B cell (primary cell): ENCODE measurements at regions not wholly inside any gene's neighbourhood (a gene's known extent, or its start where the extent isn't known, plus 50 kb on each side); places are given as distances from the start of the nearest gene placed in this dataset.

Source experiments
- ATAC-seq: fragments of 200-7000 bp; cut with Tn5 transposase; one replicate; pipeline ENCODE4 v1.10.0; 2021; ENCODE audit warnings: low read depth, mild to moderate bottlenecking, moderate number of reproducible peaks, moderate library complexity
- CTCF ChIA-PET: fragments of 350-600 bp; sonication (Branson Sonifier 250); formaldehyde crosslinking; loops from one replicate; lab custom pipeline; 2021; ENCODE audit warnings: antibody characterized with exemption, inconsistent platforms; lab: Charles Lee
- POLR2A ChIA-PET: fragments of 350-600 bp; sonication (Branson Sonifier 250); formaldehyde crosslinking; loops from one replicate; lab custom pipeline; 2021; ENCODE audit warnings: antibody characterized with exemption; lab: Charles Lee
- DNase-seq: peaks from one replicate; pipeline ENCODE4 v3.0.0; 2013
- H2AFZ ChIP-seq: 2 replicates; pipeline ENCODE4 v1.6.1; 2012; ENCODE audit warnings: mild to moderate bottlenecking, low read depth, low read length; ENCODE audit not compliant: insufficient read depth, poor library complexity, severe bottlenecking
- H3K27ac ChIP-seq, 2 donors: 1 replicate in 1 of 2; 2 replicates in 1 of 2; pipeline ENCODE4 v1.5.1; 2012 to 2013; ENCODE audit warnings: low read length in 2 of 2, mild to moderate bottlenecking in 2 of 2, moderate library complexity in 1 of 2
- H3K27me3 ChIP-seq, 4 experiments: fragments of 200-600 bp in 1 of 4; sonication (generic) in 1 of 4; replicated peaks in 1 of 4; 1 replicate in 2 of 4; 2 replicates in 2 of 4; pipeline versions ENCODE4 v1.6.1 to v1.7.0; 2013 to 2016; ENCODE audit warnings: low read length in 3 of 4, mild to moderate bottlenecking in 2 of 4, mixed read lengths in 1 of 4, moderate library complexity in 1 of 4; ENCODE audit not compliant: insufficient read depth in 4 of 4, control insufficient read depth in 3 of 4; ENCODE audit errors: control extremely low read depth in 1 of 4
- H3K36me3 ChIP-seq, 2 experiments: replicated peaks in 1 of 2; 1 replicate in 1 of 2; 2 replicates in 1 of 2; pipeline versions ENCODE4 v1.6.1 to v1.7.1; 2013; ENCODE audit warnings: low read length in 1 of 2; ENCODE audit not compliant: insufficient read depth in 2 of 2, control insufficient read depth in 1 of 2; ENCODE audit errors: control extremely low read depth in 1 of 2, extremely low read depth in 1 of 2
- H3K4me1 ChIP-seq, 2 donors: fragments of 200-600 bp in 1 of 2; sonication (generic) in 1 of 2; 1 replicate in 1 of 2; 2 replicates in 1 of 2; pipeline versions ENCODE4 v1.5.1 to v1.6.1; 2013 to 2017; ENCODE audit warnings: low read length in 2 of 2; ENCODE audit not compliant: control insufficient read depth in 2 of 2, insufficient read depth in 2 of 2
- H3K4me2 ChIP-seq: replicated peaks from 2 replicates; pipeline ENCODE3; 2012; ENCODE audit warnings: mild to moderate bottlenecking, low read depth, low read length; ENCODE audit not compliant: poor library complexity, severe bottlenecking
- H3K4me3 ChIP-seq, 5 experiments: fragments of 200-600 bp in 1 of 5; sonication (generic) in 1 of 5; 1 replicate in 3 of 5; 2 replicates in 2 of 5; pipeline versions ENCODE4 v1.5.1 to v1.7.0; 2011 to 2016; ENCODE audit warnings: low read length in 4 of 5, mild to moderate bottlenecking in 4 of 5, low read depth in 2 of 5, control low read depth in 1 of 5, moderate library complexity in 1 of 5; ENCODE audit not compliant: insufficient read depth in 1 of 5; ENCODE audit errors: control extremely low read depth in 1 of 5, extremely low read depth in 1 of 5
- H3K79me2 ChIP-seq: fragments of 200-600 bp; sonication (generic); one replicate; pipeline ENCODE4 v1.6.0; 2016; ENCODE audit warnings: low read length; ENCODE audit not compliant: control insufficient read depth, insufficient read depth
- H3K9ac ChIP-seq: fragments of 200-600 bp; sonication (generic); 2 replicates; pipeline ENCODE4 v1.6.1; 2017; ENCODE audit warnings: mild to moderate bottlenecking, low read length, moderate library complexity
- H3K9me3 ChIP-seq, 3 donors: one replicate each; pipeline versions ENCODE4 v1.6.1 to v1.7.1; 2013; ENCODE audit warnings: low read length in 2 of 3; ENCODE audit not compliant: control insufficient read depth in 2 of 3, insufficient read depth in 1 of 3; ENCODE audit errors: control extremely low read depth in 1 of 3
- H4K20me1 ChIP-seq: 2 replicates; pipeline ENCODE4 v1.6.0; 2012; ENCODE audit warnings: mild to moderate bottlenecking, low read length; ENCODE audit not compliant: insufficient read depth, control insufficient read depth, poor library complexity, severe bottlenecking
- H3K27ac Mint-ChIP-seq: one replicate; pipeline ENCODE4 v1.8.0; 2021; ENCODE audit warnings: mixed read lengths
- H3K27me3 Mint-ChIP-seq: one replicate; pipeline ENCODE4 v1.8.0; 2021; ENCODE audit warnings: mixed read lengths
- H3K4me1 Mint-ChIP-seq: one replicate; pipeline ENCODE4 v1.8.0; 2021; ENCODE audit warnings: mixed read lengths
- H3K4me3 Mint-ChIP-seq: one replicate; pipeline ENCODE4 v1.8.0; 2021; ENCODE audit warnings: mixed read lengths
- H3K9me3 Mint-ChIP-seq: one replicate; pipeline ENCODE4 v1.8.0; 2022; ENCODE audit warnings: mixed read lengths; ENCODE audit not compliant: insufficient read depth
- EZH2 ChIP-seq: IDR thresholded peaks from 2 replicates; pipeline ENCODE4 v1.6.1; 2012; ENCODE audit warnings: borderline replicate concordance, low read depth, mild to moderate bottlenecking, moderate library complexity, low read length; ENCODE audit not compliant: insufficient read depth, poor library complexity, severe bottlenecking
- WGBS: methylation state at CpG from one replicate; pipeline ENCODE4 v1.1.5; 2013; ENCODE audit warnings: missing lambda C conversion rate; ENCODE audit not compliant: insufficient coverage; 5-methylcytosine and 5-hydroxymethylcytosine counted together
- intact Hi-C: fragments of 100-400 bp; cut with micrococcal nuclease; formaldehyde crosslinking; loops from one replicate; pipeline ENCODE4 v1.10.0; 2022
- TF ChIP-seq, protein P1 (sequence below): fragments of 200-600 bp; IDR thresholded peaks from one replicate; pipeline ENCODE4 v1.8.0; 2022; ENCODE audit warnings: antibody characterized with exemption, mild to moderate bottlenecking

DNA sequence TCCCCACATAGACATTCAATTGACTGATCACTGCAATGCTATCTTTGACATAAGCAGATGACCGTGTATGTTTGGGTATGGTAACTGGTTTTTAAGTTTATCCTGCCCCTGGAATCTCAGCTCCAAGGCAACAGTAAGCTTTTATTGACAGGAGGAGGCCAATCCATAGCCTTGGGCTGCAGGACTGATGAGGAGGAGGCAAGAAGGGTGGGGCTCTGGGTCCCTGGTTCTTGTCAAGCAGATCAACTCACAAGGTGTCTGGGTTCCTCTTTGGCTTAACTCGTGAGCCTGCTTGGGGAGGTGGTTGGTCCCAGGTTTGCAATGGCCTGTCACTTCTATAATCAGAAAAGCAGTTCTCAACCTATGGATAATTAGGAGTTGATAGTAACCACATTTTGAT is 113.2 kb upstream of the STX18 start:
- no peaks in the 10 kb centered on the region for H3K27me3 Mint-ChIP-seq
- Histone ChIP-seq H3K27me3 (no peaks in the 10 kb centered on the region), H3K9me3 (peaks cover 0 to 4% (median 0%) of the 10 kb centered on the region in 3 donors), H2AFZ (no peak overlapping the region), H3K4me1 (no peaks in the 10 kb centered on the region), H3K4me3 (no peak overlapping the region), H3K79me2 (no peaks in the 10 kb centered on the region), H3K27ac (no peak overlapping the region), H3K4me2 (no peak overlapping the region), H4K20me1 (no peaks in the 10 kb centered on the region), H3K36me3 (no peaks in the 10 kb centered on the region), H3K9ac (no peak overlapping the region)
- POLR2A ChIA-PET, result no interaction called here
- CTCF ChIA-PET, result no interaction called here
- no peak for TF ChIP-seq EZH2
- TF ChIP-seq, protein P1, sequence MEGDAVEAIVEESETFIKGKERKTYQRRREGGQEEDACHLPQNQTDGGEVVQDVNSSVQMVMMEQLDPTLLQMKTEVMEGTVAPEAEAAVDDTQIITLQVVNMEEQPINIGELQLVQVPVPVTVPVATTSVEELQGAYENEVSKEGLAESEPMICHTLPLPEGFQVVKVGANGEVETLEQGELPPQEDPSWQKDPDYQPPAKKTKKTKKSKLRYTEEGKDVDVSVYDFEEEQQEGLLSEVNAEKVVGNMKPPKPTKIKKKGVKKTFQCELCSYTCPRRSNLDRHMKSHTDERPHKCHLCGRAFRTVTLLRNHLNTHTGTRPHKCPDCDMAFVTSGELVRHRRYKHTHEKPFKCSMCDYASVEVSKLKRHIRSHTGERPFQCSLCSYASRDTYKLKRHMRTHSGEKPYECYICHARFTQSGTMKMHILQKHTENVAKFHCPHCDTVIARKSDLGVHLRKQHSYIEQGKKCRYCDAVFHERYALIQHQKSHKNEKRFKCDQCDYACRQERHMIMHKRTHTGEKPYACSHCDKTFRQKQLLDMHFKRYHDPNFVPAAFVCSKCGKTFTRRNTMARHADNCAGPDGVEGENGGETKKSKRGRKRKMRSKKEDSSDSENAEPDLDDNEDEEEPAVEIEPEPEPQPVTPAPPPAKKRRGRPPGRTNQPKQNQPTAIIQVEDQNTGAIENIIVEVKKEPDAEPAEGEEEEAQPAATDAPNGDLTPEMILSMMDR, result no peak
- no peak overlapping the region for H3K27ac Mint-ChIP-seq
- no peak overlapping the region for H3K4me3 Mint-ChIP-seq
- WGBS, result 100% methylated on average over 1 of the region's 2 CpGs
- H3K9me3 Mint-ChIP-seq, result no peaks in the 10 kb centered on the region
- DNase-seq (no peak), ATAC-seq (no peak)
- intact Hi-C loops, result no loop called here
- no peaks in the 10 kb centered on the region for H3K4me1 Mint-ChIP-seq

GRCh38 chr4:4651811-4652755 is 110.2 kb upstream of the STX18 start:
- Histone ChIP-seq H3K9me3 (no peaks in the 10 kb centered on the region), H3K4me3 (no peak overlapping the region), H3K79me2 (no peaks in the 10 kb centered on the region), H3K4me1 (no peaks in the 10 kb centered on the region), H3K36me3 (no peaks in the 10 kb centered on the region), H3K27me3 (no peaks in the 10 kb centered on the region), H3K9ac (no peak overlapping the region), H2AFZ (no peak overlapping the region), H4K20me1 (no peaks in the 10 kb centered on the region), H3K4me2 (no peak overlapping the region), H3K27ac (no peak overlapping the region)
- CTCF ChIA-PET, result no interaction called here
- Mint-ChIP-seq H3K4me3 (no peak overlapping the region), H3K27me3 (no peaks in the 10 kb centered on the region), H3K27ac (no peak overlapping the region), H3K9me3 (no peaks in the 10 kb centered on the region), H3K4me1 (no peaks in the 10 kb centered on the region)
- TF ChIP-seq, protein P1, result no peak
- no peak for TF ChIP-seq EZH2
- WGBS, result 95% methylated on average over 8 of the region's 12 CpGs
- ATAC-seq (no peak), DNase-seq (no peak)
- intact Hi-C loops, result no loop called here
- POLR2A ChIA-PET, result no interaction called here
